ENCODE measurements at regions not wholly inside any gene's neighbourhood (a gene's known extent, or its start where the extent isn't known, plus 50 kb on each side); places are given as distances from the start of the nearest gene placed in this dataset.

DNA sequence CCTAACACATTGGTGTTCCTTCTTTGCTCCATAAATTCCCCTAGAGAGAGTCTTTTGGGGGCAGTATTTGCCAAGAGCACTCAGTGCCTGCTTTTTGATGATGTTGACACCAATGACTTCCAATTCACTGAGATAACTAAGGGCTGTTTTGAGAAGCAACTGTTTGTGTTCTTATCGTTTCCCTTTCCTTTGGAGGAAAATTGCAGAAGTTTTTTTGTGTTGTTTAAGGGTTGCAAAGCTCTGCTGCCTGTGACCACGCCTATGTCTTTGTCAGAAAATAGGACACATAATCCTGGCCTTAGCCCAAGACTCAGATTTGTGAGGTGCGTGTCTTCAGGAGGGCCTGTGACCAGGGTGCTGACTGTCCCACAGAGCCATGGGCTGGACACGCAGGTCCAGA is 99.6 kb downstream of the FAM43A start:
- TF ChIP-seq, protein P1, sequence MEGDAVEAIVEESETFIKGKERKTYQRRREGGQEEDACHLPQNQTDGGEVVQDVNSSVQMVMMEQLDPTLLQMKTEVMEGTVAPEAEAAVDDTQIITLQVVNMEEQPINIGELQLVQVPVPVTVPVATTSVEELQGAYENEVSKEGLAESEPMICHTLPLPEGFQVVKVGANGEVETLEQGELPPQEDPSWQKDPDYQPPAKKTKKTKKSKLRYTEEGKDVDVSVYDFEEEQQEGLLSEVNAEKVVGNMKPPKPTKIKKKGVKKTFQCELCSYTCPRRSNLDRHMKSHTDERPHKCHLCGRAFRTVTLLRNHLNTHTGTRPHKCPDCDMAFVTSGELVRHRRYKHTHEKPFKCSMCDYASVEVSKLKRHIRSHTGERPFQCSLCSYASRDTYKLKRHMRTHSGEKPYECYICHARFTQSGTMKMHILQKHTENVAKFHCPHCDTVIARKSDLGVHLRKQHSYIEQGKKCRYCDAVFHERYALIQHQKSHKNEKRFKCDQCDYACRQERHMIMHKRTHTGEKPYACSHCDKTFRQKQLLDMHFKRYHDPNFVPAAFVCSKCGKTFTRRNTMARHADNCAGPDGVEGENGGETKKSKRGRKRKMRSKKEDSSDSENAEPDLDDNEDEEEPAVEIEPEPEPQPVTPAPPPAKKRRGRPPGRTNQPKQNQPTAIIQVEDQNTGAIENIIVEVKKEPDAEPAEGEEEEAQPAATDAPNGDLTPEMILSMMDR (IDR thresholded peaks at IDR 0.05) = no peak
- TF ChIP-seq POLR2A (IDR thresholded peaks at IDR 0.05) (no peak), POLR2AphosphoS5 (IDR thresholded peaks at IDR 0.05) (no peak)
